GM18907 (cell line): ENCODE measurements at regions not wholly inside any gene's neighbourhood (a gene's known extent, or its start where the extent isn't known, plus 50 kb on each side); places are given as distances from the start of the nearest gene placed in this dataset.

ENCODE experiments used
- ATAC-seq: cut with Tn5 transposase; IDR thresholded peaks from one replicate; pipeline ENCODE4 v1.9.1; 2021; ENCODE audit warnings: mild to moderate bottlenecking, moderate library complexity; ENCODE audit not compliant: unreplicated experiment

GRCh38 chr10:10794046-10794445 is 223.6 kb upstream of the CELF2 start:
- ATAC-seq = no peak

GRCh38 chr10:10794791-10795191 is 222.9 kb upstream of the CELF2 start:
- no peak for ATAC-seq

- no peak for ATAC-seq
Observed at GRCh38 chr10:10796061-10796773, 221.5 kb upstream of the CELF2 start.

- ATAC-seq = no peak
Observed at GRCh38 chr10:10796774-10797415, 220.8 kb upstream of the CELF2 start.

GRCh38 chr10:10797513-10797912 is 220.2 kb upstream of the CELF2 start:
- ATAC-seq = no peak

GRCh38 chr10:10798102-10798863 is 219.4 kb upstream of the CELF2 start:
- no peak for ATAC-seq

- no peak for ATAC-seq
Observed at GRCh38 chr10:10798864-10799192, 218.8 kb upstream of the CELF2 start.

- ATAC-seq = no peak
Observed at GRCh38 chr10:10800961-10801360, 216.7 kb upstream of the CELF2 start.

GRCh38 chr10:10803278-10803677 is 214.4 kb upstream of the CELF2 start:
- ATAC-seq = no peak

- no peak for ATAC-seq
Observed at GRCh38 chr10:10804061-10804460, 213.6 kb upstream of the CELF2 start.

GRCh38 chr10:10804998-10805740 is 212.5 kb upstream of the CELF2 start:
- no peak for ATAC-seq

- no peak for ATAC-seq
Observed at GRCh38 chr10:10807106-10807505, 210.6 kb upstream of the CELF2 start.

- ATAC-seq = no peak
Observed at GRCh38 chr10:10811562-10811961, 206.1 kb upstream of the CELF2 start.

- no peak for ATAC-seq
Observed at GRCh38 chr10:10813656-10814055, 204.0 kb upstream of the CELF2 start.

- no peak for ATAC-seq
Observed at GRCh38 chr10:10814069-10814468, 203.6 kb upstream of the CELF2 start.

GRCh38 chr10:10816447-10816846 is 201.2 kb upstream of the CELF2 start:
- no peak for ATAC-seq

- ATAC-seq = no peak
Observed at GRCh38 chr10:10817609-10818008, 200.1 kb upstream of the CELF2 start.

GRCh38 chr10:10818082-10818481 is 199.6 kb upstream of the CELF2 start:
- ATAC-seq = no peak

- no peak for ATAC-seq
Observed at GRCh38 chr10:10819206-10819856, 198.3 kb upstream of the CELF2 start.

- no peak for ATAC-seq
Observed at GRCh38 chr10:10821926-10822325, 195.7 kb upstream of the CELF2 start.

- no peak for ATAC-seq
Observed at GRCh38 chr10:10824591-10825148, 193.0 kb upstream of the CELF2 start.
